ENCODE measurements at regions not wholly inside any gene's neighbourhood (a gene's known extent, or its start where the extent isn't known, plus 50 kb on each side); places are given as distances from the start of the nearest gene placed in this dataset.

DNA sequence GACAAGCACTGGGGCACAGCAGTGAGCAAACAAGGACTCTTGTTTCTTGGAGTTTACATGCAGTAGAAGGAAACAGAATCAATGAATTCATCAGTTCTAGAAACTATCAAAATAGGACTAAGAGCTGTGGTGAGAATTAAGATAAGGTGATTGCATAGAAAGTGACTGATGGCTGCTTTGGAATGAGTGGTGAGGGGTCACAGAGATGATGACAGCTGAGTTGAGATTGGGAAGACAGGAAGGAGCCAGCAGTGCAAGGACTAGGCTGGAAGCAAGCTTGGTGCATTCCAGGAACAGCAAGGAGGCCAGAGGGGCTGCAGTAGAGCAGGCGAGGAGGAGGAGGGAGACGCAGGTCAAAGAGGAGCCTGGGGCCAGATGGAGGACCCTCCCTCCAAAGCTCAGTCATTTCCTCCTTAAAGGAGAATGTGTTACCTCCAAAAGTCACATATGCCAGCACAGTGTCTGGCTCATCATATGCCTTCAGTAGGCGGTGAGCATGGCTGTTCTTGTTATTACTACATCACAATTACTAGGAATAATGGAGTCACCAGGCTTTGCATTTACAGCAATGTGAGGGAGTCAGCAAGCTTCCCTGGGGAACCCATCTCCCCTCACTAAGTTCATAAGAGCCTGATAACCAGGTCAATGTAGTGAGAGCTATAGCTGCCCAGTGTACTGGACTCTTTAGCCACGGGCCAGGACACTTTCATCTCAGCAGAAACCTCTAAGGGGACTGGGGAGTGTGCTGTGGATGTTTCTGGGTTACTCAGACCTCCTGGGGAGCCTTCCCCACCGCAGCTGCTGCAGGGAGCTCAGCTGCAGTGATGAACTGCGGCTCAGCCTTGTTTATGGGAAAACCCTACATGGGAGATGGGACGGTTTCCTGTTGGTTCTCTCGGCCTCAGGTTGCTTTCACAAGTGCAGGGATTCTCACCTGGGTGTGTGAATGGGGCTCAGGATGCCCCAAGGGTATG, 157.2 kb downstream of the SEC14L1 start (continued):
- TF ChIP-seq, protein P1, sequence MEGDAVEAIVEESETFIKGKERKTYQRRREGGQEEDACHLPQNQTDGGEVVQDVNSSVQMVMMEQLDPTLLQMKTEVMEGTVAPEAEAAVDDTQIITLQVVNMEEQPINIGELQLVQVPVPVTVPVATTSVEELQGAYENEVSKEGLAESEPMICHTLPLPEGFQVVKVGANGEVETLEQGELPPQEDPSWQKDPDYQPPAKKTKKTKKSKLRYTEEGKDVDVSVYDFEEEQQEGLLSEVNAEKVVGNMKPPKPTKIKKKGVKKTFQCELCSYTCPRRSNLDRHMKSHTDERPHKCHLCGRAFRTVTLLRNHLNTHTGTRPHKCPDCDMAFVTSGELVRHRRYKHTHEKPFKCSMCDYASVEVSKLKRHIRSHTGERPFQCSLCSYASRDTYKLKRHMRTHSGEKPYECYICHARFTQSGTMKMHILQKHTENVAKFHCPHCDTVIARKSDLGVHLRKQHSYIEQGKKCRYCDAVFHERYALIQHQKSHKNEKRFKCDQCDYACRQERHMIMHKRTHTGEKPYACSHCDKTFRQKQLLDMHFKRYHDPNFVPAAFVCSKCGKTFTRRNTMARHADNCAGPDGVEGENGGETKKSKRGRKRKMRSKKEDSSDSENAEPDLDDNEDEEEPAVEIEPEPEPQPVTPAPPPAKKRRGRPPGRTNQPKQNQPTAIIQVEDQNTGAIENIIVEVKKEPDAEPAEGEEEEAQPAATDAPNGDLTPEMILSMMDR (IDR thresholded peaks at IDR 0.05; ENCODE audit: low read depth, low read length, missing input control) = no peak
- TF ChIP-seq HNF4A (conservative IDR thresholded peaks at IDR 0.05) = no peak

DNA sequence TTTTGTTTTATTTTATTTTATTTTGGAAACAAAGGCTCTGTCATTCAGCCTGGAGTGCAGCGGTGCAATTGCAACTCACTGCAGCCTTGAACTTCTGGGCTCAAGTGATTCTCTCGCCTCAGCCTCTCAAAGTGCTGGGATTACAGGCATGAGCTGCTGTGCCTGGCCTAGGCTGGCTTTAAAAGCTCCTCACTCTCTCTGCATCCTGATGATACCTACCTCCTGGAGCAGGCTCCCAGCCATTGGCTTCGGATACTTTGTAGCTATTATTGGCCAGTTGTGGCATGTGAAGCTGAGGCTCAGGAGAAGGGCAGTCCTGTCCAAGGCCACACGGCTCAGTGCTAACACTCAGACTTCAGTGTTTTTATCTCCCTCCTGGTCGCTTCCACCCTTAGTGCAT, 158.0 kb downstream of the SEC14L1 start:
- Histone ChIP-seq H3K9ac (ENCODE audit: low read depth in 1 of 2, low read length in 2 of 2) (no peak overlapping the region), H3K27me3 (ENCODE audit: control insufficient read depth in 4 of 4, insufficient read depth in 4 of 4, low read length in 3 of 4) (no peaks in the 10 kb centered on the region), H3K36me3 (ENCODE audit: control insufficient read depth in 4 of 4, insufficient read depth in 3 of 4, low read depth in 1 of 4, low read length in 3 of 4) (peaks cover 0 to 13% (median 2%) of the 10 kb centered on the region in 4 donors), H3K9me3 (ENCODE audit: control insufficient read depth in 4 of 4, low read length in 3 of 4) (no peaks in the 10 kb centered on the region), H3K27ac (ENCODE audit: low read depth in 1 of 2, low read length in 2 of 2) (no peak overlapping the region), H3K4me3 (ENCODE audit: low read depth in 1 of 3, low read length in 3 of 3) (no peak overlapping the region), H3K4me1 (ENCODE audit: control insufficient read depth in 4 of 4, insufficient read depth in 4 of 4, low read length in 3 of 4) (peaks cover 0 to 17% (median 4%) of the 10 kb centered on the region in 4 donors)
- 93% methylated on average over 5 of the region's 5 CpGs for WGBS
- TF ChIP-seq, protein P2, sequence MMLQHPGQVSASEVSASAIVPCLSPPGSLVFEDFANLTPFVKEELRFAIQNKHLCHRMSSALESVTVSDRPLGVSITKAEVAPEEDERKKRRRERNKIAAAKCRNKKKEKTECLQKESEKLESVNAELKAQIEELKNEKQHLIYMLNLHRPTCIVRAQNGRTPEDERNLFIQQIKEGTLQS (IDR thresholded peaks at IDR 0.05) = no peak
- TF ChIP-seq SP1 (IDR thresholded peaks at IDR 0.05) (no peak), RXRA (IDR thresholded peaks at IDR 0.05) (no peak), RAD21 (IDR thresholded peaks at IDR 0.05) (no peak), YY1 (IDR thresholded peaks at IDR 0.05) (no peak), NR2F2 (IDR thresholded peaks at IDR 0.05) (no peak), FOXA2 (IDR thresholded peaks at IDR 0.05) (no peak), FOXA1 (IDR thresholded peaks at IDR 0.05) (no peak), JUND (IDR thresholded peaks at IDR 0.05) (no peak), HNF4A (conservative IDR thresholded peaks at IDR 0.05) (no peak), TAF1 (conservative IDR thresholded peaks at IDR 0.05) (no peak), HNF4G (IDR thresholded peaks at IDR 0.05) (no peak), GABPA (IDR thresholded peaks at IDR 0.05 in 1 of 2, conservative IDR thresholded peaks at IDR 0.05 in 1 of 2) (no peak), EGR1 (IDR thresholded peaks at IDR 0.05; ENCODE audit: low read depth in 2 of 2) (no peak)
- TF ChIP-seq, protein P3, sequence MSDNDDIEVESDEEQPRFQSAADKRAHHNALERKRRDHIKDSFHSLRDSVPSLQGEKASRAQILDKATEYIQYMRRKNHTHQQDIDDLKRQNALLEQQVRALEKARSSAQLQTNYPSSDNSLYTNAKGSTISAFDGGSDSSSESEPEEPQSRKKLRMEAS (IDR thresholded peaks at IDR 0.05) = no peak
- TF ChIP-seq, protein P1 (IDR thresholded peaks at IDR 0.05; ENCODE audit: low read depth, low read length, missing input control) = no peak
- TF ChIP-seq, protein P4, sequence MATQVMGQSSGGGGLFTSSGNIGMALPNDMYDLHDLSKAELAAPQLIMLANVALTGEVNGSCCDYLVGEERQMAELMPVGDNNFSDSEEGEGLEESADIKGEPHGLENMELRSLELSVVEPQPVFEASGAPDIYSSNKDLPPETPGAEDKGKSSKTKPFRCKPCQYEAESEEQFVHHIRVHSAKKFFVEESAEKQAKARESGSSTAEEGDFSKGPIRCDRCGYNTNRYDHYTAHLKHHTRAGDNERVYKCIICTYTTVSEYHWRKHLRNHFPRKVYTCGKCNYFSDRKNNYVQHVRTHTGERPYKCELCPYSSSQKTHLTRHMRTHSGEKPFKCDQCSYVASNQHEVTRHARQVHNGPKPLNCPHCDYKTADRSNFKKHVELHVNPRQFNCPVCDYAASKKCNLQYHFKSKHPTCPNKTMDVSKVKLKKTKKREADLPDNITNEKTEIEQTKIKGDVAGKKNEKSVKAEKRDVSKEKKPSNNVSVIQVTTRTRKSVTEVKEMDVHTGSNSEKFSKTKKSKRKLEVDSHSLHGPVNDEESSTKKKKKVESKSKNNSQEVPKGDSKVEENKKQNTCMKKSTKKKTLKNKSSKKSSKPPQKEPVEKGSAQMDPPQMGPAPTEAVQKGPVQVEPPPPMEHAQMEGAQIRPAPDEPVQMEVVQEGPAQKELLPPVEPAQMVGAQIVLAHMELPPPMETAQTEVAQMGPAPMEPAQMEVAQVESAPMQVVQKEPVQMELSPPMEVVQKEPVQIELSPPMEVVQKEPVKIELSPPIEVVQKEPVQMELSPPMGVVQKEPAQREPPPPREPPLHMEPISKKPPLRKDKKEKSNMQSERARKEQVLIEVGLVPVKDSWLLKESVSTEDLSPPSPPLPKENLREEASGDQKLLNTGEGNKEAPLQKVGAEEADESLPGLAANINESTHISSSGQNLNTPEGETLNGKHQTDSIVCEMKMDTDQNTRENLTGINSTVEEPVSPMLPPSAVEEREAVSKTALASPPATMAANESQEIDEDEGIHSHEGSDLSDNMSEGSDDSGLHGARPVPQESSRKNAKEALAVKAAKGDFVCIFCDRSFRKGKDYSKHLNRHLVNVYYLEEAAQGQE (IDR thresholded peaks at IDR 0.05) = no peak
- TF ChIP-seq, protein P5, sequence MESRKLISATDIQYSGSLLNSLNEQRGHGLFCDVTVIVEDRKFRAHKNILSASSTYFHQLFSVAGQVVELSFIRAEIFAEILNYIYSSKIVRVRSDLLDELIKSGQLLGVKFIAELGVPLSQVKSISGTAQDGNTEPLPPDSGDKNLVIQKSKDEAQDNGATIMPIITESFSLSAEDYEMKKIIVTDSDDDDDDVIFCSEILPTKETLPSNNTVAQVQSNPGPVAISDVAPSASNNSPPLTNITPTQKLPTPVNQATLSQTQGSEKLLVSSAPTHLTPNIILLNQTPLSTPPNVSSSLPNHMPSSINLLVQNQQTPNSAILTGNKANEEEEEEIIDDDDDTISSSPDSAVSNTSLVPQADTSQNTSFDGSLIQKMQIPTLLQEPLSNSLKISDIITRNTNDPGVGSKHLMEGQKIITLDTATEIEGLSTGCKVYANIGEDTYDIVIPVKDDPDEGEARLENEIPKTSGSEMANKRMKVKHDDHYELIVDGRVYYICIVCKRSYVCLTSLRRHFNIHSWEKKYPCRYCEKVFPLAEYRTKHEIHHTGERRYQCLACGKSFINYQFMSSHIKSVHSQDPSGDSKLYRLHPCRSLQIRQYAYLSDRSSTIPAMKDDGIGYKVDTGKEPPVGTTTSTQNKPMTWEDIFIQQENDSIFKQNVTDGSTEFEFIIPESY (IDR thresholded peaks at IDR 0.05) = no peak
- no peak for DNase-seq (ENCODE audit: low spot score)

Data from liver (tissue), 8 donors.